ENCODE measurements at regions not wholly inside any gene's neighbourhood (a gene's known extent, or its start where the extent isn't known, plus 50 kb on each side); places are given as distances from the start of the nearest gene placed in this dataset.
"Not testable (repeated sequence)": the region's sequence is repeated elsewhere in the genome, so short reads cannot be mapped to it uniquely, and the experiment has no call there.

DNA sequence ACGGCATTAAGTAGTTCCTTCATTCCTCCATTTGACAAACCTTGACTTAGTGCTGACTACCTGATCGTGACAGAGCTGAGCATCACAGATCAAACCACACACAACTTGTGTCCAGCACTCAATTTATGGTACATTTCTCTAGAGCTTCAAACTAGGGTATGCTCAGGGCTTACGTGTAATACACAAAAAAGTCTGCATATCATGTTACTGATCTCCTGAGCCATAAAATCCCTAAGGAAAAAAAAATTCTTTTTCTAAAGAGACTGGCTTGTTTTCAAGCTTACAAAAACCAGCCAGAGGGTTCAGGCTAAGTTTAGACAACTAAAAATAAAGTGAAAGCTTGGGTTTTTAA, 88.0 kb upstream of the ALKAL2 start:
- DNase-seq (ENCODE audit: low read depth), result no peak

DNA sequence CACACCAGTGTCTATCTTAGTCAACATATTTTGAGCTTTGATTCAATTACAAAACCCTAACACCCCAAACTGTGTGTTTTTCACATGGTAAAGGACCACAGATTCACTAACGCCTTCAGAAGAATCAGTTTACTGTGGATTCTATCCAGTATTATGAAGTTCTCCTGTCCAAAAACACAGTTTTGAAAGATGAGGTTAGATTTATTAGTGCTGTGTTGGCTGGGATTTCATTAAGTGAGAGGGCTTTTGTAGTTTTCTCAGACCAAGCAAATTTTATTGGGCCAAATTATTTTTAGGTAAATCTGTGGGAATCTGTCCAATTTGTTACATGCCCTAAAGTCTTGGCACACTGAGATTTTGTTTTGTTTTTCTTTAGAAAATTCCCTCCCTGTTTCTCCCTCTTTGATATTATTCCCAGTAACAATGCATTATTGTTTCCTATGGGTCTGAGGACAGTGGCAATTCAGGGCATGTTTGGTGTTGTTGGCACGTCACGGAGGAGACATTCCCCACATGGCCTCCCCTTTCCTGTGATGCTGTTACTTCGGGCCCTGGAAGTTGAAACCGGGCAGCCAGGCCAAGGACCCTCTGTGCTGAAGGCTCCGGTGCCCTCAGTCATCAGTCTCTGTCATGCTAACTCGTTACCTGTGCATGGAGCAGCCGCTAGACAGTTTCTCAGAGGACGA, 87.5 kb upstream of the ALKAL2 start:
- DNase-seq (ENCODE audit: low read depth), result no peak

- DNase-seq (ENCODE audit: low read depth), result no peak
Measured at GRCh38 chr2:368386-368785, 80.5 kb upstream of the ALKAL2 start.

GRCh38 chr2:367246-367645, 79.4 kb upstream of the ALKAL2 start:
- no peak for DNase-seq (ENCODE audit: low read depth)

DNA sequence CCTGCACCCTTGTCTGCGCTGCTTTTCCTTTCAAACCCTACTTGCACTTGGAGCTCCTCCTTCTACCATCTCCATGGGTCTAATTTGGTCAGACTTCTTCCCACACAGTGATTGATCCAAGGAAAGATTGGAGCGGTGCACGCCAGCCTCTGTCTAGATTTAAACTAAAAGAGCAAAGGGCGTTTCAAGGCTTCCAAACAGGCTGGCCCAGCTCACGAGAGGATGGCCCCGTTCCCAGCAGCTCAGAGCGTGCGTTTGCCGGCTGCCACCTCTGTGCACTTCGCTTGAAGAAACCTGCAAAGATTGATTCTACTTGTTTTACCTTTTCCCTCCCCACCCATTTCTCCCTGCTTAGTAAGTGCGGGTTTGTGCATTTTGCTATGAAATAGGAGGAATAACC, 78.8 kb upstream of the ALKAL2 start:
- no peak for DNase-seq (ENCODE audit: low read depth)

DNA sequence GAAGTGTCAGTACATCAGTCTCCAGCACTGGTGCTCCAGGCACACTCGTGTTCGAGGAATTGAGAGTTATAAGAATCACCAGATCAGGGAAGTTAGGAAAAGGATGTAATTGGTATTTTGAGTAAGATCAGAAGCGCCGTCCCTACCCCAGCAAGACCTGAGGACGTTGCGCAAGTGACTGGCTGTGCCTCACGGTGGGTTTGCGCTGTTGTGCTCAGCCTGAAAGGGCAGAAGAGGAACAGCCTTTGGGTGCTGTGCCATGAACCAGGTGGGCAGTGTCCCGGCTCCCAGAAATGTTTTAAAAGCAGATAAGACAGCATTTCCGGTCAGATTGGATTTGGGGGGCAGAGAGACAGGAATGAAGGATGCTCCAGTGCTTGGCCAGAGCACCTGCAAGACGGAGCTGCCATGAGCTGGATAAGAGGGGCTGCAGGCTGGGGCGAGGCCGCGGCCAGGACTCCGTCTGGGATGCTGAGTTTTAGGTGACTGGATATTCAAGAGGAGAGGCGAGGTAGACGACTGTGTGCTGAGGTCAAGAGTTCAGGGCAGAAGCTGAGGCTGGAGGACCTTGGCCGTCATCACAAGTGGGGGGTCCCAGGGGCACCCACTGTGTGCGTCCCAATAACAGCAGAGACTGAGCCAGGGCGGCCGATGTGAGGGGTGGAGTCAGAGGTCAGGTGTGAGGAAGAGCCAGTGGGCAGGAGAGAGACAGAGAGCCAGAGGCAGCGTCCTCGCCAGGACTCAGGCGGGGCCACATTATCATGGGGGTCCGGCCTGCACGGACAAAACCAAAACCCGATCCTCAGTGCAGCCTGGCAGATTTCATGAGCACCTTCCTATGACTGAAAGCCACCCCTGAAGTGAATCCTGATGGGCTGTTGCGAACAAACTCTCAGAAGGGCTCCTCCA, 77.7 kb upstream of the ALKAL2 start:
- DNase-seq (ENCODE audit: low read depth), result no peak

- no peak for DNase-seq (ENCODE audit: low read depth)
Measured at GRCh38 chr2:363824-364470, 76.1 kb upstream of the ALKAL2 start.

GRCh38 chr2:362924-363323, 75.0 kb upstream of the ALKAL2 start:
- no peak for DNase-seq (ENCODE audit: low read depth)

GRCh38 chr2:360124-360523, 72.2 kb upstream of the ALKAL2 start:
- no peak for DNase-seq (ENCODE audit: low read depth)

- no peak for DNase-seq (ENCODE audit: low read depth)
Measured at GRCh38 chr2:359047-359446, 71.2 kb upstream of the ALKAL2 start.

- no peak for DNase-seq (ENCODE audit: low read depth)
Measured at GRCh38 chr2:357811-358210, 69.9 kb upstream of the ALKAL2 start.

- DNase-seq (ENCODE audit: low read depth), result not testable (repeated sequence)
Measured at GRCh38 chr2:356304-356703, 68.4 kb upstream of the ALKAL2 start.

DNA sequence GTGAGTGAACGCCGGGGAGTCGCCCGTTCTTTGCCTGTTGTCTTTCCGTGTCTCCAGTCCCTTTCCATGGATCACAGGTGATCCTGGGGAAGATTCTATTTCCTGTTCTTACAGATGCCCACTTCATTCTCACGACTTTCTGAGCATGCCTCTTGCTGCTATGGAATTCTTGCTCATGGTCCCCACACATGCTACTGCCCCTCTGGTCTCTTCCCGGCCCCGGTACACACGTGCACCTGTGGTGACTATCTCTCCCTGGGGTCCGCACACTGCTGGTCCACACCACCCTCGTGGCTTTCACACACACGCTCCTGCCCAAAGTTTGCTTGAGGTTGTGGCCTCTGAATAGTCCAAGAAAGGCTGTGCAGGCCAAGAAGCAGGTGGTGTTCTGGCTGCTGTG, 67.9 kb upstream of the ALKAL2 start:
- no peak for DNase-seq (ENCODE audit: low read depth)

DNA sequence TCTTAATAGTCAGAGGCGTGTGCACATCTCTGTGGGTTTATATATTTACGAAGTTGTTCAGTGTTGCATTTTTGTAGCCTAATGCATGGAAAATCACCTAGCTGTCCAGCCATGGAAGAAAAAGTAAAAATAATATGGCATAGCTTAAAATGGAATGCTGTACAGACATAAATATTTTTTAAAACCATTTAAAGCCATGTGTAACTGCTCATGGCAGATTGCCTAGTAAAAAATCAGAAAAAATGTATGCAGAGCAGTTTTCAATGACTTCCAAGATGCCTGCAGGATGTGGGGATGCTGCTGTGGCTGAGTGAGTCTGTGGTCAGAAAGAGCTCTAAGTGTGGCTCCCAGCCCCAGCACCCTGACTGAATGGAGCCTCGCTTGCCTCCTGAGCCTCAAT, 64.8 kb upstream of the ALKAL2 start:
- DNase-seq (ENCODE audit: low read depth), result no peak

- no peak for DNase-seq (ENCODE audit: low read depth)
Measured at GRCh38 chr2:349390-349789, 61.5 kb upstream of the ALKAL2 start.

- DNase-seq (ENCODE audit: low read depth), result no peak
Measured at GRCh38 chr2:348361-348916, 60.5 kb upstream of the ALKAL2 start.

- DNase-seq (ENCODE audit: low read depth), result no peak
Measured at GRCh38 chr2:344811-345210, 56.9 kb upstream of the ALKAL2 start.

DNA sequence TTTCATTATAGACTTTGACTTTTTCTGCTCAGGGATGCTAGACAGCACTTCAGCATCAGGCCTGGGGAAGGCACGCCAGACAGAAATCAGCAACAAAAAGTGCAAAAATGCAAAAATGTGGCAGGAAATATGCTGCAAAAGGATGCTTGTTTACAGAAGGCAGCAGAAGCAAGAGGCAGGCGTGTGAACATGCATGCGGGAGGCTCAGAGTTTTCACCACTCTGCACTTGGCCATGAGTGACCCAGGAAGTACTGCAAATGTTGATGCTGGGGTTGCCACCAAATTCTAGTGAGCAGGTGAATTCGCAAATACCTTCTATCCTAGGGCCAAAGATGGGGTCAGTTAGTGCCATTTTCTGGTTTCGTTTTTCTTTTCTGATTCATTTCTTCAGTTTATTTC, 55.5 kb upstream of the ALKAL2 start:
- no peak for DNase-seq (ENCODE audit: low read depth)

GRCh38 chr2:341912-342311, 54.0 kb upstream of the ALKAL2 start:
- no peak for DNase-seq (ENCODE audit: low read depth)

DNA sequence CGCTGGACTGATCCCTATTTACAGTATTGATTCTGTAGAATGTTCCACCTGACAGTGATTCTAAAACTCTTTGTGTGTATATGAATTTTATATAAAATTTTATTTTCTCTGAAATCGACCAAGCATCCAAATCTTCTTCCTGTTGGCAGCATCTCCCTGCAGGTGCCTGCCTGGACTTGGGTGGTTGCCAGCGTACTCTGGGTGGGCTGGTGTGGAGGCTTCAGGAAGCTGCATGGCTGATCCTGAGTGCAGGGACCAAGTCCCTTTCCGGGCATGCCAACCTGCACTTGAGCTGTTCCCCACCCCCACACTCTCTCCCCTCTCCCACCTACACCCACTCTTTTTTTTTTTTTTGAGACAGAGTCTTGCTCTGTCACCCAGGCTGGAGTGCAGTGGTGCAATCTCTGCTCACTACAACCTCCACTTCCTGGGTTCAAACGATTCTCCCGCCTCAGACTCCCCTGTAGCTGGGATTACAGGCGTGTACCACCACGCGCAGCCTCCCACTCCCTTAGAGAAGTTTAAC, 53.2 kb upstream of the ALKAL2 start:
- DNase-seq (ENCODE audit: low read depth), result no peak

Measured in stimulated activated CD8-positive, alpha-beta memory T cell treated with anti-CD3 and anti-CD28 coated beads, Interleukin-4, amount 100 ng/mL, for 24 hours (primary cell).